Caco-2 (cell line): ENCODE measurements at regions not wholly inside any gene's neighbourhood (a gene's known extent, or its start where the extent isn't known, plus 50 kb on each side); places are given as distances from the start of the nearest gene placed in this dataset.

ENCODE experiments used
- BruUV-seq: library from RNA; stranded (reverse); fragments of 400-500 nt; replicated peaks from 2 replicates; lab custom pipeline; 2021; lab: Mats Ljungman, UMichigan
- CTCF ChIA-PET: fragments of 300-600 bp; sonication (Branson Sonifier 250); formaldehyde crosslinking; loops from one replicate; lab custom pipeline; 2022; ENCODE audit warnings: antibody characterized with exemption; lab: Charles Lee
- POLR2A ChIA-PET: fragments of 300-600 bp; sonication (Branson Sonifier 250); formaldehyde crosslinking; loops from one replicate; lab custom pipeline; 2022; ENCODE audit warnings: antibody characterized with exemption; lab: Charles Lee
- DNase-seq, 2 experiments: peaks; one replicate each; pipeline versions ENCODE4 v3.0.0 to v3.0.0-alpha.2; 2020 to 2022
- H3K27me3 ChIP-seq: replicated peaks from 2 replicates; pipeline ENCODE4 v1.6.0; 2011; ENCODE audit warnings: low read length; ENCODE audit not compliant: control insufficient read depth, insufficient read depth
- H3K36me3 ChIP-seq: 2 replicates; pipeline ENCODE4 v1.5.1; 2011; ENCODE audit warnings: low read length; ENCODE audit not compliant: control insufficient read depth, insufficient read depth
- H3K4me1 ChIP-seq: fragments of 250-450 bp; sonication (Bioruptor Pico); 2 replicates; pipeline ENCODE4 v1.5.1; 2020; ENCODE audit warnings: mild to moderate bottlenecking
- H3K4me3 ChIP-seq: 2 replicates; pipeline ENCODE4 v1.5.1; 2011; ENCODE audit warnings: low read depth, mild to moderate bottlenecking, control low read depth, low read length
- H3K9me3 ChIP-seq: fragments of 250-450 bp; sonication (Bioruptor Pico); 2 replicates; pipeline ENCODE4 v1.5.1; 2020; ENCODE audit warnings: mild to moderate bottlenecking, moderate library complexity
- H3K27ac Mint-ChIP-seq: one replicate; pipeline ENCODE4 v1.8.0; 2022; ENCODE audit warnings: mixed read lengths; ENCODE audit not compliant: unreplicated experiment
- H3K27me3 Mint-ChIP-seq: one replicate; pipeline ENCODE4 v1.8.0; 2022; ENCODE audit warnings: mixed read lengths; ENCODE audit not compliant: insufficient read depth, unreplicated experiment
- H3K36me3 Mint-ChIP-seq: one replicate; pipeline ENCODE4 v1.8.0; 2022; ENCODE audit warnings: mild to moderate bottlenecking, mixed read lengths; ENCODE audit not compliant: insufficient read depth, unreplicated experiment
- H3K4me1 Mint-ChIP-seq: one replicate; pipeline ENCODE4 v1.8.0; 2022; ENCODE audit warnings: low read depth, mixed read lengths; ENCODE audit not compliant: unreplicated experiment
- H3K4me3 Mint-ChIP-seq: one replicate; pipeline ENCODE4 v1.8.0; 2022; ENCODE audit warnings: mild to moderate bottlenecking, moderate library complexity, mixed read lengths; ENCODE audit not compliant: unreplicated experiment
- H3K9me3 Mint-ChIP-seq: one replicate; pipeline ENCODE4 v1.8.0; 2022; ENCODE audit warnings: mixed read lengths; ENCODE audit not compliant: unreplicated experiment
- intact Hi-C: fragments of 100-400 bp; cut with micrococcal nuclease; formaldehyde crosslinking; loops from one replicate; pipeline ENCODE4 v1.10.0; 2022; ENCODE audit not compliant: unreplicated experiment
- TF ChIP-seq, protein P1 (sequence below), 2 experiments: fragments of 200-600 bp in 1 of 2; IDR thresholded peaks; 1 replicate in 1 of 2; 2 replicates in 1 of 2; pipeline versions ENCODE4 v1.5.1 to v1.8.0; 2011 to 2022; ENCODE audit warnings: antibody characterized with exemption in 1 of 2, control low read depth in 1 of 2, inconsistent platforms in 1 of 2, low read depth in 1 of 2, low read length in 1 of 2, mild to moderate bottlenecking in 1 of 2, moderate library complexity in 1 of 2; ENCODE audit not compliant: insufficient read depth in 1 of 2, severe bottlenecking in 1 of 2, unreplicated experiment in 1 of 2

DNA sequence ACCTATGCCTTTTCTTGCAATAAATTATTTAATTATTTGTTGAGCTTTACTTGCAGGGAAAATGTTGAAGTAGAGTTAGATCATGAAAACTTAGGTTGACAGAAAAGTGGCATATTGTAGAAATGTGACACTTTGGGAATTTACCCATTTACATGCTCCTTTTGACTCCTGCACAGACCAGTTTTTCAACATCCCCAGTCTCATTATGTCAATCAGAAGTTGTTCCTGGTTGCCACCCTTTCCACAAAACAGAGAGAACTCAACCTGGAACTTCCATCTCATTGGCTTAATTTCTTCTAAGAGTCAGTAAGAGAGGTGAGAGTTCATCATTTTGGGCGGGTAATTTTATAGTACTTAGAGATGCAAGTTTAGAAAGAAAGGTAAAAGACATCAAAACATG is 284.6 kb upstream of the ANKRD50 start:
- Mint-ChIP-seq H3K4me3 (no peak overlapping the region), H3K27me3 (no peaks in the 10 kb centered on the region), H3K4me1 (no peaks in the 10 kb centered on the region), H3K36me3 (no peaks in the 10 kb centered on the region), H3K9me3 (no peaks in the 10 kb centered on the region), H3K27ac (no peak overlapping the region)
- TF ChIP-seq, protein P1, sequence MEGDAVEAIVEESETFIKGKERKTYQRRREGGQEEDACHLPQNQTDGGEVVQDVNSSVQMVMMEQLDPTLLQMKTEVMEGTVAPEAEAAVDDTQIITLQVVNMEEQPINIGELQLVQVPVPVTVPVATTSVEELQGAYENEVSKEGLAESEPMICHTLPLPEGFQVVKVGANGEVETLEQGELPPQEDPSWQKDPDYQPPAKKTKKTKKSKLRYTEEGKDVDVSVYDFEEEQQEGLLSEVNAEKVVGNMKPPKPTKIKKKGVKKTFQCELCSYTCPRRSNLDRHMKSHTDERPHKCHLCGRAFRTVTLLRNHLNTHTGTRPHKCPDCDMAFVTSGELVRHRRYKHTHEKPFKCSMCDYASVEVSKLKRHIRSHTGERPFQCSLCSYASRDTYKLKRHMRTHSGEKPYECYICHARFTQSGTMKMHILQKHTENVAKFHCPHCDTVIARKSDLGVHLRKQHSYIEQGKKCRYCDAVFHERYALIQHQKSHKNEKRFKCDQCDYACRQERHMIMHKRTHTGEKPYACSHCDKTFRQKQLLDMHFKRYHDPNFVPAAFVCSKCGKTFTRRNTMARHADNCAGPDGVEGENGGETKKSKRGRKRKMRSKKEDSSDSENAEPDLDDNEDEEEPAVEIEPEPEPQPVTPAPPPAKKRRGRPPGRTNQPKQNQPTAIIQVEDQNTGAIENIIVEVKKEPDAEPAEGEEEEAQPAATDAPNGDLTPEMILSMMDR (IDR thresholded peaks at IDR 0.05; ENCODE audit: insufficient read depth in 1 of 2, low read depth in 1 of 2, low read length in 1 of 2, severe bottlenecking in 1 of 2, unreplicated experiment in 1 of 2): no peak
- no peak for DNase-seq
- Histone ChIP-seq H3K4me1 (no peaks in the 10 kb centered on the region), H3K4me3 (no peak overlapping the region), H3K27me3 (no peaks in the 10 kb centered on the region), H3K9me3 (no peaks in the 10 kb centered on the region), H3K36me3 (no peaks in the 10 kb centered on the region)
- intact Hi-C loops: no loop called here
- ChIA-PET CTCF (no interaction called here), POLR2A (no interaction called here)
- BruUV-seq: no TSS peak

DNA sequence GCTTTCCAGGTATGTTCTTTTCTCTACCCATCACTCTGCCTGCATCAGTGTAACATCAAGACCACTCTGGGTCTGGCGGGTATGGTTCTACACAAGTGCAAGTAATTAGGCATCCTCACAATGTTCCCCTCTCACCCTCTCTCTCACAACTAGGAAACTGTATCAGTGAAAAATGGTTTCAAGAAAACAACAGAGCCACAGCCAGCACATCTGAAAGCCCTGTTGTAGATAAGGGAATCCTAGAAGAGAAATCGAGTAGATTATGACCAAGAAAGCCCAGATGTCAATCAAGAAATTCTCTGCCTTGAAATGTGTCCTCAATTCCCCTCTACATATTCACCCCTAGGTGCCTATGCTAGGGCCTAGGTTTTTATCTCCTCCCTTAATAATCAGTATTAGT is 281.3 kb upstream of the ANKRD50 start:
- intact Hi-C loops: no loop called here
- H3K27me3 ChIP-seq: no peaks in the 10 kb centered on the region
- no peak for DNase-seq
- no peak overlapping the region for H3K4me3 ChIP-seq
- no peaks in the 10 kb centered on the region for H3K4me1 ChIP-seq
- H3K27ac Mint-ChIP-seq: no peak overlapping the region
- no peaks in the 10 kb centered on the region for H3K36me3 Mint-ChIP-seq
- no peaks in the 10 kb centered on the region for H3K9me3 ChIP-seq
- H3K27me3 Mint-ChIP-seq: no peaks in the 10 kb centered on the region
- no peak overlapping the region for H3K4me3 Mint-ChIP-seq
- no peaks in the 10 kb centered on the region for H3K9me3 Mint-ChIP-seq
- H3K4me1 Mint-ChIP-seq: no peaks in the 10 kb centered on the region
- POLR2A ChIA-PET: no interaction called here
- TF ChIP-seq, protein P1 (IDR thresholded peaks at IDR 0.05; ENCODE audit: insufficient read depth in 1 of 2, low read depth in 1 of 2, low read length in 1 of 2, severe bottlenecking in 1 of 2, unreplicated experiment in 1 of 2): no peak
- no TSS peak for BruUV-seq
- no peaks in the 10 kb centered on the region for H3K36me3 ChIP-seq
- CTCF ChIA-PET: no interaction called here

DNA sequence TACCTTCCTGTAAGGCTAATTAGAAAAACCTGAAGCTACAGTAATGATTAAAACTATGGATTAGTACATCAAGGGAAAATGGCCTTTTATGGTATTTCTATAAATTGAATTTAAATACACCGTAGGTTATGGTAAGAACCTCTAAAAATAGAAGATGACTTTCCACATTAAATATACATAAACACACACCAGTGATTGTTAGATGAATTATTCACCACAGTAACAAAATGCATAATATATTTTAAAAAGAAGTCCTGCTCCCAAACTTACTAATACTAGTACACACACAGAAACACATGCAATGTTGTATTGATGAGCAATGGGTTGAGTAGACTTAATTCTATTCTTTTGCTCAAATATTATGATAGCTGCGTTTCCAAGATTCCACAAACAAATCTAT is 277.9 kb upstream of the ANKRD50 start:
- TF ChIP-seq, protein P1 (IDR thresholded peaks at IDR 0.05; ENCODE audit: insufficient read depth in 1 of 2, low read depth in 1 of 2, low read length in 1 of 2, severe bottlenecking in 1 of 2, unreplicated experiment in 1 of 2): no peak
- POLR2A ChIA-PET: no interaction called here
- BruUV-seq: no TSS peak

More for the DNA sequence above, 277.9 kb upstream of the ANKRD50 start:
- Mint-ChIP-seq H3K27ac (no peak overlapping the region), H3K4me1 (no peaks in the 10 kb centered on the region), H3K36me3 (no peaks in the 10 kb centered on the region), H3K27me3 (no peaks in the 10 kb centered on the region), H3K9me3 (no peaks in the 10 kb centered on the region), H3K4me3 (no peak overlapping the region)
- CTCF ChIA-PET: no interaction called here
- DNase-seq: no peak
- H3K4me1 ChIP-seq: no peaks in the 10 kb centered on the region
- H3K4me3 ChIP-seq: no peak overlapping the region
- no peaks in the 10 kb centered on the region for H3K9me3 ChIP-seq
- no peaks in the 10 kb centered on the region for H3K27me3 ChIP-seq
- intact Hi-C loops: no loop called here
- no peaks in the 10 kb centered on the region for H3K36me3 ChIP-seq
